ENCODE measurements at regions not wholly inside any gene's neighbourhood (a gene's known extent, or its start where the extent isn't known, plus 50 kb on each side); places are given as distances from the start of the nearest gene placed in this dataset.

DNA sequence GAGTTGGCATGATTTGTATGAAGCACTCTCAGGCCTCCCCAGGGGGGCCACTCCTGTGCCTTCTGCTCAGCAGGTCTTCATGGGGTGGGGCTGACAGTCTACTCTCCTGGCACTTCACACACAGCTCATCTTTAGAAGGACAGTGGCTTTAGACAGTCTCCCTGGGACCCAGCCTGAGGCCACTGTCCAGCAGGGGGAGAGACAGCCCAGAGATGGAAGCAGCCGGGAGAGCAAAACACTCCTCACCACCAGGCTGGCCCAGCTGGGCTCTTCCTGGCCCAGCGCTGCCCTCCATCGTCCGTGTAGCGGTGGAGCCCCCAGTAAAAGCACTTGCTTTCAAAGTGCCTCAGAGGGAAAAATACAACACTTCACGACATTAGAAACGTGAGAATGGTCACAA, 62.0 kb upstream of the CRHR1 start (continued):
- TF ChIP-seq, protein P1, sequence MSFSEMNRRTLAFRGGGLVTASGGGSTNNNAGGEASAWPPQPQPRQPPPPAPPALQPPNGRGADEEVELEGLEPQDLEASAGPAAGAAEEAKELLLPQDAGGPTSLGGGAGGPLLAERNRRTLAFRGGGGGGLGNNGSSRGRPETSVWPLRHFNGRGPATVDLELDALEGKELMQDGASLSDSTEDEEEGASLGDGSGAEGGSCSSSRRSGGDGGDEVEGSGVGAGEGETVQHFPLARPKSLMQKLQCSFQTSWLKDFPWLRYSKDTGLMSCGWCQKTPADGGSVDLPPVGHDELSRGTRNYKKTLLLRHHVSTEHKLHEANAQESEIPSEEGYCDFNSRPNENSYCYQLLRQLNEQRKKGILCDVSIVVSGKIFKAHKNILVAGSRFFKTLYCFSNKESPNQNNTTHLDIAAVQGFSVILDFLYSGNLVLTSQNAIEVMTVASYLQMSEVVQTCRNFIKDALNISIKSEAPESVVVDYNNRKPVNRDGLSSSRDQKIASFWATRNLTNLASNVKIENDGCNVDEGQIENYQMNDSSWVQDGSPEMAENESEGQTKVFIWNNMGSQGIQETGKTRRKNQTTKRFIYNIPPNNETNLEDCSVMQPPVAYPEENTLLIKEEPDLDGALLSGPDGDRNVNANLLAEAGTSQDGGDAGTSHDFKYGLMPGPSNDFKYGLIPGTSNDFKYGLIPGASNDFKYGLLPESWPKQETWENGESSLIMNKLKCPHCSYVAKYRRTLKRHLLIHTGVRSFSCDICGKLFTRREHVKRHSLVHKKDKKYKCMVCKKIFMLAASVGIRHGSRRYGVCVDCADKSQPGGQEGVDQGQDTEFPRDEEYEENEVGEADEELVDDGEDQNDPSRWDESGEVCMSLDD (CRISPR knock-in tag; IDR thresholded peaks at IDR 0.05; ENCODE audit: borderline replicate concordance), result no peak
- TF ChIP-seq ZBTB7B (CRISPR knock-in tag; IDR thresholded peaks at IDR 0.05), result no peak
- TF ChIP-seq, protein P2, sequence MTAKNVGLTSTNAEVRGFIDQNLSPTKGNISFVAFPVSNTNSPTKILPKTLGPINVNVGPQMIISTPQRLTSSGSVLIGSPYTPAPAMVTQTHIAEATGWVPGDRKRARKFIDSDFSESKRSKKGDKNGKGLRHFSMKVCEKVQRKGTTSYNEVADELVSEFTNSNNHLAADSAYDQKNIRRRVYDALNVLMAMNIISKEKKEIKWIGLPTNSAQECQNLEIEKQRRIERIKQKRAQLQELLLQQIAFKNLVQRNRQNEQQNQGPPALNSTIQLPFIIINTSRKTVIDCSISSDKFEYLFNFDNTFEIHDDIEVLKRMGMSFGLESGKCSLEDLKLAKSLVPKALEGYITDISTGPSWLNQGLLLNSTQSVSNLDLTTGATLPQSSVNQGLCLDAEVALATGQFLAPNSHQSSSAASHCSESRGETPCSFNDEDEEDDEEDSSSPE (CRISPR knock-in tag; IDR thresholded peaks at IDR 0.05), result no peak
- TF ChIP-seq EZH2 (conservative IDR thresholded peaks at IDR 0.05; ENCODE audit: low read depth, low read length), result 0 out of 2 replicates have a peak, but pooled peaks have one; percentile 57
- no peak for TF ChIP-seq SYNCRIP (IDR thresholded peaks at IDR 0.05; ENCODE audit: insufficient read depth, low read depth, low read length)
- no peak for TF ChIP-seq NFKB2 (CRISPR knock-in tag; IDR thresholded peaks at IDR 0.05; ENCODE audit: borderline replicate concordance)
- TF ChIP-seq YEATS4 (CRISPR knock-in tag; IDR thresholded peaks at IDR 0.05; ENCODE audit: borderline replicate concordance), result no peak
- no peak for TF ChIP-seq FIP1L1 (IDR thresholded peaks at IDR 0.05; ENCODE audit: borderline replicate concordance, insufficient read depth, low read depth, low read length)
- TF ChIP-seq CHD4 (IDR thresholded peaks at IDR 0.05; ENCODE audit: borderline replicate concordance, low read length), result no peak
- TF ChIP-seq, protein P3, sequence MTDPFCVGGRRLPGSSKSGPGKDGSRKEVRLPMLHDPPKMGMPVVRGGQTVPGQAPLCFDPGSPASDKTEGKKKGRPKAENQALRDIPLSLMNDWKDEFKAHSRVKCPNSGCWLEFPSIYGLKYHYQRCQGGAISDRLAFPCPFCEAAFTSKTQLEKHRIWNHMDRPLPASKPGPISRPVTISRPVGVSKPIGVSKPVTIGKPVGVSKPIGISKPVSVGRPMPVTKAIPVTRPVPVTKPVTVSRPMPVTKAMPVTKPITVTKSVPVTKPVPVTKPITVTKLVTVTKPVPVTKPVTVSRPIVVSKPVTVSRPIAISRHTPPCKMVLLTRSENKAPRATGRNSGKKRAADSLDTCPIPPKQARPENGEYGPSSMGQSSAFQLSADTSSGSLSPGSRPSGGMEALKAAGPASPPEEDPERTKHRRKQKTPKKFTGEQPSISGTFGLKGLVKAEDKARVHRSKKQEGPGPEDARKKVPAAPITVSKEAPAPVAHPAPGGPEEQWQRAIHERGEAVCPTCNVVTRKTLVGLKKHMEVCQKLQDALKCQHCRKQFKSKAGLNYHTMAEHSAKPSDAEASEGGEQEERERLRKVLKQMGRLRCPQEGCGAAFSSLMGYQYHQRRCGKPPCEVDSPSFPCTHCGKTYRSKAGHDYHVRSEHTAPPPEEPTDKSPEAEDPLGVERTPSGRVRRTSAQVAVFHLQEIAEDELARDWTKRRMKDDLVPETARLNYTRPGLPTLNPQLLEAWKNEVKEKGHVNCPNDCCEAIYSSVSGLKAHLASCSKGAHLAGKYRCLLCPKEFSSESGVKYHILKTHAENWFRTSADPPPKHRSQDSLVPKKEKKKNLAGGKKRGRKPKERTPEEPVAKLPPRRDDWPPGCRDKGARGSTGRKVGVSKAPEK (CRISPR knock-in tag; IDR thresholded peaks at IDR 0.05; ENCODE audit: borderline replicate concordance), result no peak
- TF ChIP-seq FOSL1 (CRISPR knock-in tag; IDR thresholded peaks at IDR 0.05; ENCODE audit: borderline replicate concordance), result no peak
- no peak for TF ChIP-seq ZNF709 (CRISPR knock-in tag; IDR thresholded peaks at IDR 0.05)
- no peak for TF ChIP-seq HDAC2 (CRISPR knock-in tag; IDR thresholded peaks at IDR 0.05)
- TF ChIP-seq THYN1 (CRISPR knock-in tag; IDR thresholded peaks at IDR 0.05; ENCODE audit: borderline replicate concordance, low read depth), result no peak
- TF ChIP-seq EED (CRISPR knock-in tag; IDR thresholded peaks at IDR 0.05), result no peak
- no peak for TF ChIP-seq ZNF747 (CRISPR knock-in tag; IDR thresholded peaks at IDR 0.05; ENCODE audit: borderline replicate concordance)
- TF ChIP-seq, protein P4, sequence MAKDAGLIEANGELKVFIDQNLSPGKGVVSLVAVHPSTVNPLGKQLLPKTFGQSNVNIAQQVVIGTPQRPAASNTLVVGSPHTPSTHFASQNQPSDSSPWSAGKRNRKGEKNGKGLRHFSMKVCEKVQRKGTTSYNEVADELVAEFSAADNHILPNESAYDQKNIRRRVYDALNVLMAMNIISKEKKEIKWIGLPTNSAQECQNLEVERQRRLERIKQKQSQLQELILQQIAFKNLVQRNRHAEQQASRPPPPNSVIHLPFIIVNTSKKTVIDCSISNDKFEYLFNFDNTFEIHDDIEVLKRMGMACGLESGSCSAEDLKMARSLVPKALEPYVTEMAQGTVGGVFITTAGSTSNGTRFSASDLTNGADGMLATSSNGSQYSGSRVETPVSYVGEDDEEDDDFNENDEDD (CRISPR knock-in tag; IDR thresholded peaks at IDR 0.05; ENCODE audit: borderline replicate concordance), result no peak
- TF ChIP-seq, protein P5, sequence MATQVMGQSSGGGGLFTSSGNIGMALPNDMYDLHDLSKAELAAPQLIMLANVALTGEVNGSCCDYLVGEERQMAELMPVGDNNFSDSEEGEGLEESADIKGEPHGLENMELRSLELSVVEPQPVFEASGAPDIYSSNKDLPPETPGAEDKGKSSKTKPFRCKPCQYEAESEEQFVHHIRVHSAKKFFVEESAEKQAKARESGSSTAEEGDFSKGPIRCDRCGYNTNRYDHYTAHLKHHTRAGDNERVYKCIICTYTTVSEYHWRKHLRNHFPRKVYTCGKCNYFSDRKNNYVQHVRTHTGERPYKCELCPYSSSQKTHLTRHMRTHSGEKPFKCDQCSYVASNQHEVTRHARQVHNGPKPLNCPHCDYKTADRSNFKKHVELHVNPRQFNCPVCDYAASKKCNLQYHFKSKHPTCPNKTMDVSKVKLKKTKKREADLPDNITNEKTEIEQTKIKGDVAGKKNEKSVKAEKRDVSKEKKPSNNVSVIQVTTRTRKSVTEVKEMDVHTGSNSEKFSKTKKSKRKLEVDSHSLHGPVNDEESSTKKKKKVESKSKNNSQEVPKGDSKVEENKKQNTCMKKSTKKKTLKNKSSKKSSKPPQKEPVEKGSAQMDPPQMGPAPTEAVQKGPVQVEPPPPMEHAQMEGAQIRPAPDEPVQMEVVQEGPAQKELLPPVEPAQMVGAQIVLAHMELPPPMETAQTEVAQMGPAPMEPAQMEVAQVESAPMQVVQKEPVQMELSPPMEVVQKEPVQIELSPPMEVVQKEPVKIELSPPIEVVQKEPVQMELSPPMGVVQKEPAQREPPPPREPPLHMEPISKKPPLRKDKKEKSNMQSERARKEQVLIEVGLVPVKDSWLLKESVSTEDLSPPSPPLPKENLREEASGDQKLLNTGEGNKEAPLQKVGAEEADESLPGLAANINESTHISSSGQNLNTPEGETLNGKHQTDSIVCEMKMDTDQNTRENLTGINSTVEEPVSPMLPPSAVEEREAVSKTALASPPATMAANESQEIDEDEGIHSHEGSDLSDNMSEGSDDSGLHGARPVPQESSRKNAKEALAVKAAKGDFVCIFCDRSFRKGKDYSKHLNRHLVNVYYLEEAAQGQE (IDR thresholded peaks at IDR 0.05; ENCODE audit: borderline replicate concordance in 1 of 2, low read depth in 1 of 2, low read length in 2 of 2), result peak in 1 of 2 experiments; percentile 56; a peak in 3 of 4 replicates
